Effector memory CD4-positive, alpha-beta T cell (primary cell): ENCODE measurements at regions not wholly inside any gene's neighbourhood (a gene's known extent, or its start where the extent isn't known, plus 50 kb on each side); places are given as distances from the start of the nearest gene placed in this dataset.

ENCODE experiments used
- DNase-seq, 3 donors: peaks; one replicate each; pipeline ENCODE4 v3.0.0-alpha.2; 2020
- H3K27ac ChIP-seq: 2 replicates; pipeline ENCODE4 v1.7.0; 2013; ENCODE audit warnings: mild to moderate bottlenecking, low read length, moderate library complexity; ENCODE audit not compliant: insufficient read depth, poor library complexity, severe bottlenecking
- H3K27me3 ChIP-seq: replicated peaks from 2 replicates; pipeline ENCODE4 v1.7.0; 2013; ENCODE audit warnings: mild to moderate bottlenecking, low read length; ENCODE audit not compliant: insufficient read depth, control insufficient read depth, poor library complexity, severe bottlenecking
- H3K36me3 ChIP-seq: 2 replicates; pipeline ENCODE4 v1.7.0; 2013; ENCODE audit warnings: mild to moderate bottlenecking, low read length, moderate library complexity; ENCODE audit not compliant: control insufficient read depth, insufficient read depth
- H3K4me1 ChIP-seq: 2 replicates; pipeline ENCODE4 v1.7.0; 2013; ENCODE audit warnings: low read length, mild to moderate bottlenecking; ENCODE audit not compliant: control insufficient read depth, insufficient read depth, poor library complexity, severe bottlenecking
- H3K4me3 ChIP-seq: 2 replicates; pipeline ENCODE4 v1.7.0; 2013; ENCODE audit warnings: low read length, low read depth, mild to moderate bottlenecking; ENCODE audit not compliant: insufficient read depth, poor library complexity, severe bottlenecking
- H3K9me3 ChIP-seq: 2 replicates; pipeline ENCODE4 v1.7.0; 2013; ENCODE audit warnings: mild to moderate bottlenecking, low read length, moderate library complexity; ENCODE audit not compliant: control insufficient read depth

- no peak overlapping the region for H3K27ac ChIP-seq
- DNase-seq = no peak
- H3K36me3 ChIP-seq = no peaks in the 10 kb centered on the region
- H3K9me3 ChIP-seq = no peaks in the 10 kb centered on the region
- peaks cover 2% of the 10 kb centered on the region for H3K4me1 ChIP-seq
- H3K4me3 ChIP-seq = no peak overlapping the region
- peaks cover 22% of the 10 kb centered on the region for H3K27me3 ChIP-seq
Measured at GRCh38 chr13:99893567-99893966, 78.0 kb downstream of the ZIC5 start.

- Histone ChIP-seq H3K4me3 (no peak overlapping the region), H3K4me1 (peaks cover 2% of the 10 kb centered on the region), H3K27me3 (peaks cover 22% of the 10 kb centered on the region)
Measured at GRCh38 chr13:99892866-99893504, 78.6 kb downstream of the ZIC5 start.

GRCh38 chr13:99892196-99892613 lies 79.4 kb downstream of the ZIC5 start:
- no peak overlapping the region for H3K27ac ChIP-seq
- peaks cover 21% of the 10 kb centered on the region for H3K27me3 ChIP-seq
- H3K4me1 ChIP-seq = peaks cover 2% of the 10 kb centered on the region
- no peak overlapping the region for H3K4me3 ChIP-seq
- DNase-seq = no peak
- no peaks in the 10 kb centered on the region for H3K9me3 ChIP-seq
- H3K36me3 ChIP-seq = no peaks in the 10 kb centered on the region

More at GRCh38 chr13:99892866-99893504, 78.6 kb downstream of the ZIC5 start:
- DNase-seq = no peak
- Histone ChIP-seq H3K9me3 (no peaks in the 10 kb centered on the region), H3K27ac (no peak overlapping the region), H3K36me3 (no peaks in the 10 kb centered on the region)

GRCh38 chr13:99886706-99887105 lies 84.9 kb downstream of the ZIC5 start:
- no peaks in the 10 kb centered on the region for H3K9me3 ChIP-seq
- H3K4me1 ChIP-seq = no peaks in the 10 kb centered on the region
- H3K27me3 ChIP-seq = no peaks in the 10 kb centered on the region
- no peaks in the 10 kb centered on the region for H3K36me3 ChIP-seq
- DNase-seq = no peak
- H3K27ac ChIP-seq = no peak overlapping the region
- no peak overlapping the region for H3K4me3 ChIP-seq

DNA sequence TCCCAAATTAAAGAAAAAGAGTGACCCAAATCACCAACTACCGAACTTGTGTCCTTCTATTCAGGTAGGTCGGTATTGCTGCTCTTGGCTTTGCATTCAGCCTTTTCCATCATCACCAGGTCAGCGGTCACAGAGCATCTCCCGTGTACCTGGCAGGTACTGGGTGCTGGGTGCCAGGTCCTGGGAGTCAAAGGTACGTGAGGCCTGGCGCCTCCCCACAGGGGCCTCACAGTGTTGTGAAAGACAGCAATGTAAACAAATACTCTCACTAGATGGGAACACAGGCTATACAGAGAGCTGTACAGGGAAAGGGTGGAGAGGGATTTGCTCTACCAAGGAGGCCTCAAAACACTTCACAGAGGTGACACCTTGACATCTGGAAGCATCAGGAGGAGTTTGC lies 86.7 kb downstream of the ZIC5 start:
- Histone ChIP-seq H3K36me3 (no peaks in the 10 kb centered on the region), H3K4me1 (no peaks in the 10 kb centered on the region), H3K4me3 (no peak overlapping the region), H3K27ac (no peak overlapping the region), H3K27me3 (no peaks in the 10 kb centered on the region), H3K9me3 (no peaks in the 10 kb centered on the region)
- DNase-seq = no peak

DNA sequence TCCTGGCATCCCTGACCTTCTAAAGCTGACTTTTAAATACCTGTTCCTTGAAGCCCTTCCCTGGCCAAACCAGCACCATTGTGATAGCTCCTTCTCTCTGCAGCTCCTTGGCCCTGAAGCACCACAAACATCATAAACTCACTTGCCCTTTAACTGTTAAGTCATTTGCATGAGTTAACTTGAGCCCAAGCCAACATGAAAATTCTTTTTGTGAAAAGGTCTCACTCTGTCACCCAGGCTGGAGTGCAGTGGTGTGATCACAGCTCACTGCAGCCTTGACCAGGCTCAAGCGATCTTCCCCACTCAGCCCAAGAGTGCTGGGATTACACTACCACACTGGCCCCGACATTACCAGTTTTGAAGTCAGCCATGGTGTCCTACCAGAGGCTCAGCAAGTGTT lies 87.8 kb downstream of the ZIC5 start:
- Histone ChIP-seq H3K9me3 (no peaks in the 10 kb centered on the region), H3K36me3 (no peaks in the 10 kb centered on the region), H3K27ac (no peak overlapping the region), H3K4me3 (no peak overlapping the region), H3K4me1 (no peaks in the 10 kb centered on the region), H3K27me3 (no peaks in the 10 kb centered on the region)
- DNase-seq = no peak

- H3K36me3 ChIP-seq = no peaks in the 10 kb centered on the region
- no peak overlapping the region for H3K4me3 ChIP-seq
- no peak for DNase-seq
- H3K27ac ChIP-seq = no peak overlapping the region
- no peaks in the 10 kb centered on the region for H3K27me3 ChIP-seq
- H3K9me3 ChIP-seq = no peaks in the 10 kb centered on the region
- H3K4me1 ChIP-seq = no peaks in the 10 kb centered on the region
Measured at GRCh38 chr13:99878921-99879610, 92.5 kb downstream of the ZIC5 start.

DNA sequence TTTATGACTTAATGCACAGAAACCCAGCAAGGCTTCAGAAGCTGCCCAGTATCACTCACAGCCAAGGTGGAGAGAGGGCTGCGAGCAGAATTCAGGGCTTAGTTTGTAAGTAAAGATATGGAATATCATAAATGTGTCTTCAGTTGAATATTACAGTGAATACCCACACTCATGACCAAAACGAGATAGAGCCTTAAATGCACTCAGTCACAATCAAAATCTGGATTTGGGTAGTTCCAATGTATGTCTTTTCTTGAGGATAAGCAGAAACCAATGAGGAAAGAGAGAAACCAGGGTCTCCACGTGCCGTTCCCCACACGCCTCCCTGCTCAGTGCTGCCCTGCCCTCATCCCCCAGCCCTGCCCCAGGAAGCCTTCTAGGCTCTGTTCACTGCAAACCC lies 94.9 kb downstream of the ZIC5 start:
- H3K4me1 ChIP-seq = no peaks in the 10 kb centered on the region
- H3K36me3 ChIP-seq = no peaks in the 10 kb centered on the region
- H3K27me3 ChIP-seq = no peaks in the 10 kb centered on the region
- no peak overlapping the region for H3K4me3 ChIP-seq
- no peak overlapping the region for H3K27ac ChIP-seq
- no peak for DNase-seq
- H3K9me3 ChIP-seq = no peaks in the 10 kb centered on the region

DNA sequence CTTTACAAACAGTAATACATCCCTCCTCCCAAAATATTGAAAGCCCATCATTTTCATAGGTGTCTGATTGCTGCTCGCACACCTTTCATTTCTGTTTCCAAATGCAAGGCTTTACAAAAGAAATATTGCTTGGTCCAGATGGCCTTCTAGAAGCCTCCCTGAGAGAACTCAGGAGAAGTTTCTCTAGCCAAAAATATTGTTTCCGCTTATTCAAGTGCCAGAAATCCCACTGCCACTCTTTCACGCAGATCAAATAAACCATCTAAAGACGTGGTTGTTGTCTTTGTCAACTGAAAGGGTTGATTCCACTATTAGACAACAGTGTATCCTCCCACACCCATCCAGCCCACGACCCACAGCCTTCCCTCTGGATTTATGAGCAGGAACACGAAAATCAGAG lies 96.2 kb downstream of the ZIC5 start:
- no peak overlapping the region for H3K4me3 ChIP-seq
- no peak overlapping the region for H3K27ac ChIP-seq
- no peaks in the 10 kb centered on the region for H3K36me3 ChIP-seq
- no peaks in the 10 kb centered on the region for H3K4me1 ChIP-seq
- no peak for DNase-seq
- no peaks in the 10 kb centered on the region for H3K27me3 ChIP-seq
- no peaks in the 10 kb centered on the region for H3K9me3 ChIP-seq

GRCh38 chr13:99873832-99874430 lies 97.6 kb downstream of the ZIC5 start:
- H3K4me3 ChIP-seq = no peak overlapping the region
- H3K9me3 ChIP-seq = no peaks in the 10 kb centered on the region
- DNase-seq = no peak
- H3K36me3 ChIP-seq = no peaks in the 10 kb centered on the region
- no peaks in the 10 kb centered on the region for H3K4me1 ChIP-seq
- no peaks in the 10 kb centered on the region for H3K27me3 ChIP-seq
- no peak overlapping the region for H3K27ac ChIP-seq
